Prostate gland (tissue), 2 donors: ENCODE measurements at regions not wholly inside any gene's neighbourhood (a gene's known extent, or its start where the extent isn't known, plus 50 kb on each side); places are given as distances from the start of the nearest gene placed in this dataset.
"Not testable (repeated sequence)": the region's sequence is repeated elsewhere in the genome, so short reads cannot be mapped to it uniquely, and the experiment has no call there.

Source experiments
- DNase-seq: peaks from one replicate; pipeline ENCODE4 v3.0.0-alpha.2; 2019; ENCODE audit warnings: low spot score
- H3K27ac ChIP-seq, 2 donors: fragments of 200-600 bp; sonication (generic); 2 replicates each; pipeline ENCODE4 v1.5.1; 2017 to 2019
- H3K27me3 ChIP-seq: fragments of 200-600 bp; sonication (generic); replicated peaks from 2 replicates; pipeline ENCODE4 v1.5.1; 2019; ENCODE audit not compliant: insufficient read depth
- H3K36me3 ChIP-seq, 2 donors: fragments of 200-600 bp; sonication (generic); 1 replicate in 1 of 2; 2 replicates in 1 of 2; pipeline versions ENCODE4 v1.5.1 to v1.8.1; 2017 to 2019
- H3K4me1 ChIP-seq: fragments of 200-600 bp; sonication (generic); replicated peaks from 2 replicates; pipeline ENCODE4 v1.5.1; 2019
- H3K4me3 ChIP-seq, 2 donors: fragments of 200-600 bp; sonication (generic); 2 replicates each; pipeline ENCODE4 v1.5.1; 2017 to 2019
- H3K9me3 ChIP-seq: fragments of 200-600 bp; sonication (generic); 2 replicates; pipeline ENCODE4 v1.5.1; 2017
- POLR2A ChIP-seq: fragments of 450-650 bp; IDR thresholded peaks from one replicate; pipeline ENCODE4 v1.6.1; 2016; ENCODE audit warnings: antibody characterized with exemption, mild to moderate bottlenecking
- POLR2AphosphoS5 ChIP-seq: sonication (generic); formaldehyde crosslinking; IDR thresholded peaks from one replicate; pipeline ENCODE4 v1.6.1; 2017; ENCODE audit warnings: antibody characterized with exemption
- WGBS: methylation state at CpG from one replicate; pipeline ENCODE4 v1.1.5; 2018; 5-methylcytosine and 5-hydroxymethylcytosine counted together
- intact Hi-C: fragments of 100-400 bp; cut with DNase I; formaldehyde crosslinking; loops from one replicate; pipeline ENCODE4 v1.14.2; 2022
- TF ChIP-seq, protein P1 (sequence below), 4 experiments: fragments of 200-600 bp in 2 of 4; fragments of 450-650 bp in 2 of 4; sonication (generic) in 2 of 4; IDR thresholded peaks; 1 replicate in 3 of 4; 2 replicates in 1 of 4; pipeline ENCODE4 v1.5.1; 2016 to 2019; ENCODE audit warnings: antibody characterized with exemption in 4 of 4, mild to moderate bottlenecking in 2 of 4, moderate library complexity in 2 of 4

DNA sequence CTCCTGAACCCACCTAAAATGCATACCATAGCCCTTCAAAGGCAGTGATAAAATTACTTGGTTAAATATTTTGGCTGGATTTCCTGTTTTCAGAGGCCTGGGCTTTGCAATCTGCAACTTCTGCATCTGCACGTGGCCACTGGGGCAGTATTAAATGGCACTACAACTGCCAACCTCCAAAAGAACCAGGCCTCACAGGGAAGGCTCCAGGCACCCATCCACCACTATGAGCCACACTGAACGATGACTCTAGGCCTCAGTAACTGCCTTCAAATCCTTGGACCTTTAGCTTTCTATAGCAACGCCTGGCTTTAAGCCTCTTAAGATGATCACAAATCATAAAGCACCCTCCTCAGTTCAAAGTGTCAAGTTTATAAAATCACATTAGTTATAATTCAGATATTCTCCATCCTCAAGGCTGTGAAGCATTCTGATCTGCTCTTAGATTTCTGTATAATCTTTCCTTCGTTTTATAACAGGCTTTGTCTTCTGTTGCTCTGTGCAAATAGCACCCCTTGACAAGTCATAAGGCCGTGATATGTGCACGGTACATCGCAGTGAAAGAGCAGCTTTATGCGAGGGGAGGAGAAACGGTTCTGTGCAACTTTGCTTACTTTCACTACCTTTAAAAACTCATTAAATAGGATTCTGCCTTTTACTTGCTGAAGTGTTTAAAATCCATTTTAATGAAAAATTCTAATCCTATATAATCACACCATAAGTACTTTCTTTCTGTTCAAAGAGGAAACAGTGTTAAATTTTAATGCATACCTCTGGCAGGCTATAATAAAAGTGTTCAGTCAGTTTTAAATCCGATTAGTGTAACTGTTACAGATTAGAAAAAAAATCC lies 196.4 kb upstream of the G2E3 start:
- TF ChIP-seq POLR2A: no peak
- TF ChIP-seq, protein P1, sequence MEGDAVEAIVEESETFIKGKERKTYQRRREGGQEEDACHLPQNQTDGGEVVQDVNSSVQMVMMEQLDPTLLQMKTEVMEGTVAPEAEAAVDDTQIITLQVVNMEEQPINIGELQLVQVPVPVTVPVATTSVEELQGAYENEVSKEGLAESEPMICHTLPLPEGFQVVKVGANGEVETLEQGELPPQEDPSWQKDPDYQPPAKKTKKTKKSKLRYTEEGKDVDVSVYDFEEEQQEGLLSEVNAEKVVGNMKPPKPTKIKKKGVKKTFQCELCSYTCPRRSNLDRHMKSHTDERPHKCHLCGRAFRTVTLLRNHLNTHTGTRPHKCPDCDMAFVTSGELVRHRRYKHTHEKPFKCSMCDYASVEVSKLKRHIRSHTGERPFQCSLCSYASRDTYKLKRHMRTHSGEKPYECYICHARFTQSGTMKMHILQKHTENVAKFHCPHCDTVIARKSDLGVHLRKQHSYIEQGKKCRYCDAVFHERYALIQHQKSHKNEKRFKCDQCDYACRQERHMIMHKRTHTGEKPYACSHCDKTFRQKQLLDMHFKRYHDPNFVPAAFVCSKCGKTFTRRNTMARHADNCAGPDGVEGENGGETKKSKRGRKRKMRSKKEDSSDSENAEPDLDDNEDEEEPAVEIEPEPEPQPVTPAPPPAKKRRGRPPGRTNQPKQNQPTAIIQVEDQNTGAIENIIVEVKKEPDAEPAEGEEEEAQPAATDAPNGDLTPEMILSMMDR (IDR thresholded peaks at IDR 0.05): no peak
- no peak for TF ChIP-seq POLR2AphosphoS5
- Histone ChIP-seq H3K4me1 (no peaks in the 10 kb centered on the region), H3K4me3 (no peak overlapping the region), H3K9me3 (no peaks in the 10 kb centered on the region), H3K27me3 (no peaks in the 10 kb centered on the region), H3K36me3 (no peaks in the 10 kb centered on the region), H3K27ac (no peak overlapping the region)
- 41% methylated on average over 10 of the region's 10 CpGs for WGBS
- DNase-seq: no peak
- intact Hi-C loops: no loop called here

DNA sequence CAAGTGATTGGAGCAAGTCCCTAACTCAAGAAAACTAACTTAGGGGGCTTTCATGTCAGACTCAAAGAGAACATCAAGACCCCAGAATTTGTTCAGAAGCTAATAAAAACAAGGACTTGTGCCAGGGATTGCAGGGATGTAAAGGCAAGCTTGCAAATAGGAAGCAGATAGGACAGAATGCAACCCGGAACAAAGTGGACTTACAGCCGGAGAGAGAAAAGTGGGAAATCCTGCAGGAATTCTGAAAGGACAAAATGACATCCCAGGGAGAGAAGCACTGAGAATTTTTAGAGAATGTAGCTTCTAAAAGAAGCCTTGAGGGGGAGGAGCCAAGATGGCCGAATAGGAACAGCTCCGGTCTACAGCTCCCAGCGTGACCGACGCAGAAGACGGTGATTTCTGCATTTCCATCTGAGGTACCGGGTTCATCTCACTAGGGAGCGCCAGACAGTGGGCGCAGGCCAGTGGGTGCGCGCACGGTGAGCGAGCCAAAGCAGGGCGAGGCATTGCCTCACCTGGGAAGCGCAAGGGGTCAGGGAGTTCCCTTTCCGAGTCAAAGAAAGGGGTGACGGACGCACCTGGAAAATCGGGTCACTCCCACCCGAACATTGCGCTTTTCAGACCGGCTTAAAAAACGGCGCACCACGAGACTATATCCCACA lies 195.6 kb upstream of the G2E3 start:
- H3K9me3 ChIP-seq, intact Hi-C loops, H3K4me1 ChIP-seq, H3K27ac ChIP-seq, H3K4me3 ChIP-seq, H3K36me3 ChIP-seq, DNase-seq, H3K27me3 ChIP-seq: not testable (repeated sequence)
- WGBS: 86% methylated on average over 21 of the region's 27 CpGs

DNA sequence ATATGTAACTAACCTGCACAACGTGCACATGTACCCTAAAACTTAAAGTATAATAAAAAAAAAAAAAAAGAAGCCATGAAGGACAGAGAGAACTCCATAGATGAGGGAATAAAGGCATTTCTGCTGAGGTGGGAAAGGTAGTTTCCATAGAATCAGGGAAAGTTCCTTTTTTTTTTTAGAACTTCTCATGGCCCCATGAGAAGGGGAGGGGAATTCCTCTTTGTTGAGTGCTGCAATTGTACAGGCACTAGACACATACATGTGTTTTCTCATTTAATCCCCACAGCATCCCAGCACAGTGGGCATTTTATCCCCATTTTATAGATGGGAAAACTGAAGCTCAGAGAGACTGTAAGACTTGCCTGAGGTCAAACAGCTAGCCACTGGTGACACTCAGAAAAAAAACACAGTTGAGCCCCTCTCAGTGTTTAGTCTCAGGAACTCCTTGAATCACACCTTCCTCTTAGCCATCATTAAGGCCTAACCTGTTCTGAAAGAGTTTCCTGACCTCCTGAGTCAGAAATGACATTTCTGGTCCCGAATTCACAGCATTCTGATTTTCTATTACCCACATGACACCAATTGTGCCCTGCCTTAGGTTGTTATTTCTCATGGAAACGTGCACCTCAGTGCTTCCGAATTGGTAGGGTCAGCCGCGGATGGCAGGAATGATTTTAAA lies 189.3 kb upstream of the G2E3 start:
- H3K27ac ChIP-seq: no peak overlapping the region
- no peak overlapping the region for H3K4me3 ChIP-seq
- WGBS: 91% methylated on average over 6 of the region's 6 CpGs
- no peaks in the 10 kb centered on the region for H3K27me3 ChIP-seq
- TF ChIP-seq POLR2AphosphoS5 (no peak), POLR2A (no peak)
- TF ChIP-seq, protein P1 (IDR thresholded peaks at IDR 0.05): no peak
- no peaks in the 10 kb centered on the region for H3K4me1 ChIP-seq
- no peak for DNase-seq
- H3K9me3 ChIP-seq: no peaks in the 10 kb centered on the region
- intact Hi-C loops: no loop called here
- H3K36me3 ChIP-seq: no peaks in the 10 kb centered on the region

DNA sequence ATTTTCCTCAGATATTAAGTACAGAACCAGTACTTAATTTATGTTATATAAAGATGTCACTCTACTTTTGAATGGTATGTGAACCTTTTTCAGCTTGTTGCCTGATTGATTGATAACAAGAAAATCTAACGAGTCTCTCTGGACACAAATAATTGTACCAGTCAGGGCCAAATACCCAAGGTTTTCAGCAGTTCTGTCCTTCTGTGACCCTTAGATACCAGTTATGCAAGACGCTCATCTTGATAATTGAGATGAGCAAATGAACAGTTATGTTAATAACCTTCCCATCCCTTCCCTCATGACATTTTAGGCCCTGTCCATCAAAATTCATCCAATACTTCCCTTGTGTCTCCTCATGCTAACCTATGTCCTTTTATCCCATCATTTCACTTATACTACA lies 185.9 kb upstream of the G2E3 start:
- TF ChIP-seq, protein P1 (IDR thresholded peaks at IDR 0.05): no peak
- TF ChIP-seq POLR2A (no peak), POLR2AphosphoS5 (no peak)
- Histone ChIP-seq H3K27me3 (no peaks in the 10 kb centered on the region), H3K4me3 (no peak overlapping the region), H3K27ac (no peak overlapping the region), H3K36me3 (no peaks in the 10 kb centered on the region), H3K9me3 (no peaks in the 10 kb centered on the region), H3K4me1 (no peaks in the 10 kb centered on the region)
- intact Hi-C loops: no loop called here
- no peak for DNase-seq
- WGBS: 74% methylated on average over 2 of the region's 2 CpGs

DNA sequence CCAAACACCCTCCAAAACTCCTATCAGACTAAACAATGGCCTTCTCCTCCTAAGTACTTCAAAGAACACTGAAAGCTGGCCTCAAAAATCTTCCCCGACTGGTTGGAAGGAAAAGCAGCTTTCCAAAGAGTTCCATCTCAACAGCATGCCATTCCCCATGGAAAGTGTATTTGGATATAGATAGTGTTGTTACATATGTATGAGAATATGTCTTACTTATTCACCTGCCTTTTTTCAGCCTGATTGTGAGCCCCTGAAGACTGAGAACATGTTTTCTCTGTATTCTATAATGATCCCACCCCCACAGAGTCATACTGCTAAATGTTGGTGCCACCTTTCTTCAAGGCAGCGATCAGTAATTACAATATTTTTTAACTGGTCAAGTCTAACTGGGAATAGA lies 185.4 kb upstream of the G2E3 start:
- Histone ChIP-seq H3K4me1 (no peaks in the 10 kb centered on the region), H3K27me3 (no peaks in the 10 kb centered on the region), H3K4me3 (no peak overlapping the region), H3K27ac (no peak overlapping the region), H3K36me3 (no peaks in the 10 kb centered on the region), H3K9me3 (no peaks in the 10 kb centered on the region)
- no peak for DNase-seq
- no peak for TF ChIP-seq POLR2A
- TF ChIP-seq, protein P1 (IDR thresholded peaks at IDR 0.05): no peak
- no peak for TF ChIP-seq POLR2AphosphoS5
- 83% methylated on average over 2 of the region's 2 CpGs for WGBS
- intact Hi-C loops: no loop called here
